ENCODE measurements at regions not wholly inside any gene's neighbourhood (a gene's known extent, or its start where the extent isn't known, plus 50 kb on each side); places are given as distances from the start of the nearest gene placed in this dataset.

DNA sequence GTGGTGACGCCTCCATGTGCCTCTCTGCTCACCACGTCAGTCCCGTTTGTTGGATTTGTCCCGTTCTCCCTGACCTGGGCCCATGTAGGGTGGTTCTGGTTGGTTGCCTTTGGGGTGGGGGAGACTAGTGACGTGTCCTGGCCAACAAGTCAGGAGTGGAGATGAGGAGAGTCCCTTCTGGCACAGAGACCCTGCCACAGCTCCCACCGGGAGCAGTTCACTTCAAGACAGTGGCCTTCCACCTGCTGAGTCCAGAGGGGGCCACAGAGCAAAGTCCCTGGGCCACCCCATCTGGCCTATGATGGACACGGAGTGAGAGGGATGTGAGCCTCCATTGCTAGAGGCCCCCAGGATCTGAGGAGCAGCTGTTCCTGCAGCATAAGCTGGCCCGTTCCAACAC is 405.6 kb downstream of the TCERG1L start:
- H4K20me1 ChIP-seq (ENCODE audit: insufficient read depth, low read length), result no peaks in the 10 kb centered on the region
- H2BK120ac ChIP-seq (ENCODE audit: low read depth, low read length), result no peak overlapping the region
- no peaks in the 10 kb centered on the region for H3K27me3 ChIP-seq (ENCODE audit: control insufficient read depth, insufficient read depth, low read length)
- WGBS, 2 experiments (ENCODE audit: extremely low coverage in 2 of 2, insufficient read length in 1 of 2), result no CpG with 5 or more reads among the region's 8 CpGs
- H3K56ac ChIP-seq (ENCODE audit: extremely low read depth, insufficient read depth, low read length), result no peak overlapping the region
- no peak for ATAC-seq (ENCODE audit: low read depth)
- TF ChIP-seq POLR2A (IDR thresholded peaks at IDR 0.05; ENCODE audit: low read depth, low read length) (no peak), RCOR1 (IDR thresholded peaks at IDR 0.05; ENCODE audit: insufficient replicate concordance, low read length) (no peak)
- H3K4me1 ChIP-seq (ENCODE audit: control insufficient read depth, insufficient read depth, low read length), result no peaks in the 10 kb centered on the region
- H2AFZ ChIP-seq (replicated peaks; ENCODE audit: low read length, poor library complexity), result no peak overlapping the region
- no peak overlapping the region for H2AK5ac ChIP-seq (ENCODE audit: low read depth, low read length)
- dilution Hi-C loops (cut with HindIII; ENCODE audit: low sequenced_read_pairs, unreplicated experiment) (no loop called here), in situ Hi-C loops (cut with MboI; ENCODE audit: low sequenced_read_pairs) (no loop called here), intact Hi-C loops (cut with micrococcal nuclease) (no loop called here)
- H2BK20ac ChIP-seq (ENCODE audit: low read depth, low read length), result no peak overlapping the region
- POLR2A ChIA-PET (ENCODE audit: unreplicated experiment), result no interaction called here
- no TSS peak for BruUV-seq (replicated peaks)
- H3K4me3 ChIP-seq (ENCODE audit: insufficient read depth, low read depth, low read length), result no peak overlapping the region
- H3K14ac ChIP-seq (replicated peaks; ENCODE audit: low read depth, low read length), result no peak overlapping the region
- H3K23ac ChIP-seq (ENCODE audit: low read depth, low read length), result no peak overlapping the region
- H4K8ac ChIP-seq (ENCODE audit: low read depth in 2 of 2, low read length in 2 of 2), result no peak overlapping the region
- no peak overlapping the region for H3K9ac ChIP-seq (ENCODE audit: low read depth, low read length)
- H3K36me3 ChIP-seq (ENCODE audit: control insufficient read depth, insufficient read depth, low read length), result no peaks in the 10 kb centered on the region
- H4K91ac ChIP-seq (ENCODE audit: insufficient read depth, low read depth, low read length), result no peak overlapping the region
- H3K18ac ChIP-seq (ENCODE audit: low read depth, low read length), result no peak overlapping the region
- H3K79me1 ChIP-seq (ENCODE audit: low read depth in 1 of 2, low read length in 2 of 2), result no peaks in the 10 kb centered on the region
- no peak overlapping the region for H2BK5ac ChIP-seq (ENCODE audit: low read depth, low read length, poor library complexity, severe bottlenecking)
- H4K5ac ChIP-seq (ENCODE audit: low read depth, low read length), result no peak overlapping the region
- no peak overlapping the region for H3K27ac ChIP-seq (ENCODE audit: insufficient read depth, low read length)
- CTCF ChIA-PET, result no interaction called here
- DNase-seq, result no peak
- peaks cover 48% of the 10 kb centered on the region for H3K9me3 ChIP-seq (ENCODE audit: control insufficient read depth, insufficient read depth, low read length)
- H2BK15ac ChIP-seq (ENCODE audit: low read depth, low read length), result no peak overlapping the region
- H3K9me1 ChIP-seq (ENCODE audit: insufficient read depth, low read length), result no peaks in the 10 kb centered on the region
- H2AK9ac ChIP-seq (replicated peaks; ENCODE audit: low read depth, low read length, poor library complexity), result no peak overlapping the region
- H3K4ac ChIP-seq (ENCODE audit: low read depth, low read length), result no peak overlapping the region
- no peak overlapping the region for H3K4me2 ChIP-seq (ENCODE audit: low read depth, low read length)
